MG63 (cell line): ENCODE measurements at regions not wholly inside any gene's neighbourhood (a gene's known extent, or its start where the extent isn't known, plus 50 kb on each side); places are given as distances from the start of the nearest gene placed in this dataset.
A peak's percentile ranks its signal among the peaks of the same experiment; 100 is the strongest.
"Not testable (repeated sequence)": the region's sequence is repeated elsewhere in the genome, so short reads cannot be mapped to it uniquely, and the experiment has no call there.

ENCODE experiments used
- DNase-seq: peaks from one replicate; pipeline ENCODE4 v3.0.0-alpha.2; 2020
- H3K27me3 ChIP-seq: fragments of 250-450 bp; sonication (Bioruptor Pico); 2 replicates; pipeline ENCODE4 v1.5.1; 2020; ENCODE audit warnings: mild to moderate bottlenecking, moderate library complexity
- H3K36me3 ChIP-seq: fragments of 250-450 bp; sonication (Bioruptor Pico); 2 replicates; pipeline ENCODE4 v1.5.1; 2020; ENCODE audit warnings: mild to moderate bottlenecking, moderate library complexity
- H3K4me3 ChIP-seq: fragments of 250-450 bp; sonication (Bioruptor Pico); 2 replicates; pipeline ENCODE4 v1.5.1; 2020; ENCODE audit warnings: mild to moderate bottlenecking, moderate library complexity
- H3K9me3 ChIP-seq: fragments of 250-450 bp; sonication (Bioruptor Pico); 2 replicates; pipeline ENCODE4 v1.5.1; 2020; ENCODE audit warnings: mild to moderate bottlenecking, moderate library complexity

GRCh38 chr1:201732351-201732750 lies 96.6 kb upstream of the IPO9 start:
- no peaks in the 10 kb centered on the region for H3K27me3 ChIP-seq
- H3K9me3 ChIP-seq: no peaks in the 10 kb centered on the region
- peak; percentile 54 for DNase-seq
- peaks cover 48% of the 10 kb centered on the region for H3K36me3 ChIP-seq
- H3K4me3 ChIP-seq: no peak overlapping the region

DNA sequence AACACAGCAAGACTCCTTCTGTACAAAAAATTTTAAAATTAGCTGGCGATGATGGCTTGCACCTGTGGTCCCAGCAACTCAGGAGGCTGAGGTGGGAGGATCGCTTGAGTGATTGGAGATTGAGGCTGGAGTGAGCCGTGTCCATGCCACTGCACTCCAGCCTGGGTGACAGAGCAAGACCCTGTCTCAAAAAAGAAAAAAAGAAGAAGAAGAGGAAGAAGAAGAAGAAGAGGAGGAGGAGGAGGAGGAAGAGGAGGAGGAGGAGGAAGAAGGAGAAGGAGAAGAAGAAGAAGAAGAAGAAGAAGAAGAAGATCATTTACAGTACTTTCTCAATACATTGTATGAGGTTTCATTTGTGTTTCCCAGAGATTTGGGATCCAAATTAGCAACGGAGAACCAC lies 94.7 kb upstream of the IPO9 start:
- peaks cover 48% of the 10 kb centered on the region for H3K36me3 ChIP-seq
- DNase-seq, H3K27me3 ChIP-seq, H3K9me3 ChIP-seq, H3K4me3 ChIP-seq: not testable (repeated sequence)

- Histone ChIP-seq H3K27me3 (no peaks in the 10 kb centered on the region), H3K9me3 (no peaks in the 10 kb centered on the region), H3K4me3 (no peak overlapping the region), H3K36me3 (peaks cover 50% of the 10 kb centered on the region)
- DNase-seq: no peak
These were observed 94.2 kb upstream of the IPO9 start for GRCh38 chr1:201734786-201735185.

DNA sequence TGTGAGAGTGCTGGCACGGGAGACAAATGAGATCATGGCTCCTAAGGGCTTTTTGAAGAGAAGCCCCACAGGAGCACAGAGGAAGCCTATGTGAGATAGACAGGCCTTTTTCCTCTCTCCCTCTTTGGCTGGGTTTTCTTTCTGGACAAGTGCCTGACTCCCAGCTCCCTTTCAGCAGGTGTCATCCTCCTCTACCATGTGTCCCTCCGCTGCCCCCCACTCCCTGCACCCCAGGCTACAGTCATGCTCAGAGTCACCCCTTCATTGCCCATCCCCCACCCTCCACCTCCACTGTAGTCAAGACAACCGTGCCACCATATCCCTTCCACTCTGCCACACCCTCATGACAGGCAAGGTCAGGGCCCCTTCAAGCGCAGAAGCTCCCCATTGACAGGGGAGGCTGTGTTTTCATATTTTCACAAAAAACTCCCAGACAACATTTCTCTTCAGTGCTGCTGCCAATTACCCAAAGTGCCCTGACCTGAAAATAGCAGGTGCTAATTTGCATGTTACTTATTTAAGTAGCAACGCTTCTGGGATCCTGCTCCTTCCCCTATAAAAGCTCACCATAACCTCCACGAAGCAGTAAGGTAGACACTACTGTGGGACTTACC lies 92.1 kb upstream of the IPO9 start:
- H3K4me3 ChIP-seq: no peak overlapping the region

DNA sequence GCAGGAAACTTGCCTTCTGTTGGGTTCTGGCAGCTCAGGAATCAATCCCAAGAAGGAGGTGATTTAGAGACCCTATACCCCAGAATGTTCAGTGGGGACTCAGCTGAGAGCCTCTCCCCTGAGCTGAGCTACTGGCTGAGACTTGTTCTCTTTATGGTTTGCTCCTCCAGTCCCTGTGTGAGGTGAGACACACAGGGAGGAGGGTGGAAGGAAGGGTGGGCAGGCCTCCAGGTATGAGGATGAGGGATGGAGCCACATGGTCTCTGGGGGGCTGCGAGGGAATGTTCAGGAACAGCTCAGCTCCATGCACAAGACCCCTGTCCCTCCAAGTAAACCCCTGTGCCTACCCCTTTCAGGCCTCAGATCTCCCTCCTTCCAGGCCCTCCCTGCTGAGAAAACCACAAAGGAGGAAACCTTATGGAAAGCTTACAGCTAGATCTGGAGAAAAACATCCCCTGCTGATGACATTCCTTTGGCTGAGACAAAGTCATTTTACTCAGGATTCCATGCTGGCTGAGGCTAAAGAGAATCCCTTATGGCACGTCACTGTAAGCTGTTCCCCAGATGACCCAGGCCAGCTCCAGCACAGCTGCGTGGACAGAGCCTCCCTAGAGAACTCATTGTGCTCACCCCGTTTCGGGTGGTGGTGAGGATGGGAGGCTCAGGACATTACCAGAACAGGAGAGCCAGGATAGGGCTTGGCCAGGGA lies 91.5 kb upstream of the IPO9 start:
- H3K9me3 ChIP-seq: no peaks in the 10 kb centered on the region
- H3K36me3 ChIP-seq: peaks cover 37% of the 10 kb centered on the region
- H3K27me3 ChIP-seq: no peaks in the 10 kb centered on the region
- H3K4me3 ChIP-seq: no peak overlapping the region
- no peak for DNase-seq

More for the DNA sequence above, 92.1 kb upstream of the IPO9 start:
- H3K36me3 ChIP-seq: peaks cover 40% of the 10 kb centered on the region
- no peaks in the 10 kb centered on the region for H3K27me3 ChIP-seq
- no peaks in the 10 kb centered on the region for H3K9me3 ChIP-seq
- no peak for DNase-seq

GRCh38 chr1:201739080-201739479 lies 89.9 kb upstream of the IPO9 start:
- Histone ChIP-seq H3K36me3 (peaks cover 41% of the 10 kb centered on the region), H3K4me3 (no peak overlapping the region)

GRCh38 chr1:201739492-201740085 lies 89.4 kb upstream of the IPO9 start:
- peaks cover 41% of the 10 kb centered on the region for H3K36me3 ChIP-seq
- no peak overlapping the region for H3K4me3 ChIP-seq
- DNase-seq: no peak
- H3K9me3 ChIP-seq: no peaks in the 10 kb centered on the region
- H3K27me3 ChIP-seq: no peaks in the 10 kb centered on the region

More at GRCh38 chr1:201739080-201739479, 89.9 kb upstream of the IPO9 start:
- no peaks in the 10 kb centered on the region for H3K9me3 ChIP-seq
- no peak for DNase-seq
- no peaks in the 10 kb centered on the region for H3K27me3 ChIP-seq

- H3K27me3 ChIP-seq: no peaks in the 10 kb centered on the region
- no peak for DNase-seq
- H3K36me3 ChIP-seq: peaks cover 41% of the 10 kb centered on the region
- H3K4me3 ChIP-seq: no peak overlapping the region
- H3K9me3 ChIP-seq: no peaks in the 10 kb centered on the region
These were observed 88.8 kb upstream of the IPO9 start for GRCh38 chr1:201740086-201740541.

GRCh38 chr1:201740670-201741111 lies 88.3 kb upstream of the IPO9 start:
- no peaks in the 10 kb centered on the region for H3K9me3 ChIP-seq
- no peaks in the 10 kb centered on the region for H3K27me3 ChIP-seq
- H3K36me3 ChIP-seq: peaks cover 38% of the 10 kb centered on the region
- no peak for DNase-seq
- H3K4me3 ChIP-seq: no peak overlapping the region

- H3K36me3 ChIP-seq: peaks cover 30% of the 10 kb centered on the region
- no peaks in the 10 kb centered on the region for H3K27me3 ChIP-seq
- no peak for DNase-seq
- H3K4me3 ChIP-seq: no peak overlapping the region
- no peaks in the 10 kb centered on the region for H3K9me3 ChIP-seq
These were observed 87.1 kb upstream of the IPO9 start for GRCh38 chr1:201741763-201742342.

- H3K9me3 ChIP-seq: no peaks in the 10 kb centered on the region
- peaks cover 28% of the 10 kb centered on the region for H3K36me3 ChIP-seq
- H3K27me3 ChIP-seq: no peaks in the 10 kb centered on the region
- peak; percentile 45 for DNase-seq
- no peak overlapping the region for H3K4me3 ChIP-seq
These were observed 86.5 kb upstream of the IPO9 start for GRCh38 chr1:201742476-201742875.

DNA sequence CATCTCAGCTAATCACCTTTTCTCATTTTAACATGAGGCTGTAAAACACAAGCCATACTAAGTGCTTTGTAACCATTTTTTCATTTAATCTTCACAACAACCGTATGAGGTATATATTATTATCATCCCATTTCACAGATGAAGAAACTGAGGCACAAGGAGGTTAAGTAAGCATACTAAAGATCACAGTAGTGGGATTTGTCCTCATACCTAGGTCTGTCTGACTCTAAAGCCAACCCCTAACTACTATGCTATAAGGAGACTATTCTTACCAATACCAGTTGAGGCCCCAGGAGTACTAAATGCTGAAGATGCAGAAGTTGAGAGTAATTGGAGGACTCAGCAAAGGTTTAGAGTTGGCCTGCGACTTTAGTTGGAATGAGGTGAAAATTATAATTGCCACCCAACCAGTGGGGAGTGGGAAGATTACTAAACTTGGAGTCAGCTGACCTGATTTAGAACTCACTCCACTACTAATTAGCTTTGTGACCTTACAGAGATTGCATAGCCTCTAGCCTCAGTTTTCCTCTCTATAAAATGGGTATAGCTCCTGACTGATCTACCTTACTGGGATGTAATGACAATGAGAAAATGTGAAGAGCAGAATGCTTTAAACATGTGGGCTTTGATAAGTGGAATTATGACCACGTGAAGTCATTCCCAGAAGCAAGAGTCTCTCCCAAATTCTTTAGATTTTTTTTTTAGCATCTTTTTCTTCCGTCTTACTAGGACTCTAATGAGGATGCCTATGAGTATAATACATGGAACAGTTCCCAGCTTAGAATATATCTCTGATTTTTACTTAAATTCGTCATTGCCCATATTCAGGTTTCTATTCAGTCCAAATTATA lies 85.8 kb upstream of the IPO9 start:
- Histone ChIP-seq H3K36me3 (peaks cover 29% of the 10 kb centered on the region), H3K4me3 (no peak overlapping the region), H3K27me3 (no peaks in the 10 kb centered on the region), H3K9me3 (no peaks in the 10 kb centered on the region)
- DNase-seq: no peak

GRCh38 chr1:201745023-201745422 lies 83.9 kb upstream of the IPO9 start:
- no peaks in the 10 kb centered on the region for H3K27me3 ChIP-seq
- no peaks in the 10 kb centered on the region for H3K9me3 ChIP-seq
- peaks cover 21% of the 10 kb centered on the region for H3K36me3 ChIP-seq
- H3K4me3 ChIP-seq: no peak overlapping the region
- DNase-seq: no peak

GRCh38 chr1:201746156-201746555 lies 82.8 kb upstream of the IPO9 start:
- no peak for DNase-seq
- no peaks in the 10 kb centered on the region for H3K9me3 ChIP-seq
- peaks cover 22% of the 10 kb centered on the region for H3K36me3 ChIP-seq
- H3K27me3 ChIP-seq: no peaks in the 10 kb centered on the region
- no peak overlapping the region for H3K4me3 ChIP-seq

DNA sequence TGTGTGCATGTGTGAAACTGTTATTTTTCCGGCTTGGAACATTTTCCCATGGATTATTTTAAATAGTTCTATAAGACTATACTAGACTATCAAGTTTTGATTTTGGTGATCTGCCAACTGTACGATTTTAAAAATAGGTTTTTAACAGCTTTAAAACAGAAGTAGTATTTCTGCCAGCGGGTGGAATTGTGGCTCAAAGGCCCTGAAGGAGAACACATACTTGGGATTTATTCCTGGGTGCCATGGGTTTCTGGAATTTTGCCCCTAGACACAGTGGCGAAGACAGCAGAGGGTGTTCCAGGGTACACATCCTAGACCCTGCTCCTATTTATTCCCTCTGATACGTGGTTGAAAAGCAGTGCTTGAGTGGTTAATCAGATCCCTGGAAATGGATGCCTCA lies 81.7 kb upstream of the IPO9 start:
- H3K4me3 ChIP-seq: no peak overlapping the region
- H3K27me3 ChIP-seq: no peaks in the 10 kb centered on the region
- DNase-seq: no peak
- peaks cover 30% of the 10 kb centered on the region for H3K36me3 ChIP-seq
- H3K9me3 ChIP-seq: no peaks in the 10 kb centered on the region

GRCh38 chr1:201748335-201748734 lies 80.6 kb upstream of the IPO9 start:
- Histone ChIP-seq H3K9me3 (no peaks in the 10 kb centered on the region), H3K4me3 (no peak overlapping the region), H3K36me3 (peaks cover 23% of the 10 kb centered on the region), H3K27me3 (no peaks in the 10 kb centered on the region)
- peak; percentile 95 for DNase-seq
